Thymus (tissue), 11 donors: ENCODE measurements at regions not wholly inside any gene's neighbourhood (a gene's known extent, or its start where the extent isn't known, plus 50 kb on each side); places are given as distances from the start of the nearest gene placed in this dataset.
"Not testable (repeated sequence)": the region's sequence is repeated elsewhere in the genome, so short reads cannot be mapped to it uniquely, and the experiment has no call there.

Experiments
- DNase-seq, 9 donors: peaks; one replicate each; pipeline ENCODE4 v3.0.0-alpha.2; 2013; ENCODE audit warnings: low spot score in 9 of 9, low read depth in 6 of 9, missing footprints in 1 of 9
- H3K27ac ChIP-seq, 2 donors: one replicate each; pipeline ENCODE4 v1.5.1; 2013; ENCODE audit warnings: control low read depth in 1 of 2, low read depth in 1 of 2, low read length in 1 of 2, mild to moderate bottlenecking in 1 of 2, moderate library complexity in 1 of 2
- H3K27me3 ChIP-seq, 2 donors: one replicate each; pipeline ENCODE4 v1.5.1; 2013; ENCODE audit warnings: low read length in 1 of 2; ENCODE audit not compliant: control insufficient read depth in 2 of 2, insufficient read depth in 1 of 2
- H3K36me3 ChIP-seq, 2 donors: one replicate each; pipeline ENCODE4 v1.5.1; 2013; ENCODE audit warnings: low read length in 1 of 2, mild to moderate bottlenecking in 1 of 2, moderate library complexity in 1 of 2; ENCODE audit not compliant: control insufficient read depth in 2 of 2, insufficient read depth in 2 of 2
- H3K4me1 ChIP-seq, 2 donors: one replicate each; pipeline ENCODE4 v1.5.1; 2013; ENCODE audit warnings: low read length in 2 of 2; ENCODE audit not compliant: control insufficient read depth in 2 of 2, insufficient read depth in 2 of 2
- H3K4me3 ChIP-seq, 2 donors: one replicate each; pipeline ENCODE4 v1.5.1; 2013; ENCODE audit warnings: low read length in 2 of 2, control low read depth in 1 of 2, mild to moderate bottlenecking in 1 of 2
- H3K9me3 ChIP-seq, 2 donors: one replicate each; pipeline ENCODE4 v1.5.1; 2013; ENCODE audit warnings: low read length in 1 of 2, mild to moderate bottlenecking in 1 of 2; ENCODE audit not compliant: control insufficient read depth in 2 of 2, insufficient read depth in 1 of 2
- WGBS: extraction: QIAGEN DNeasy Blood & Tissue Kit; methylation state at CpG from one replicate; pipeline ENCODE4 v1.1.7; 2013; 5-methylcytosine and 5-hydroxymethylcytosine counted together
- donor health status: healthy.

GRCh38 chr12:124223733-124224138 is 71.2 kb upstream of the RFLNA start:
- H3K27ac ChIP-seq, result peak overlapping the region; percentile 57 to 83
- 45% methylated on average over 12 of the region's 12 CpGs for WGBS
- DNase-seq, result peak in 8 of 9 donors; percentile 18 to 82 (median 60)
- H3K36me3 ChIP-seq, H3K4me3 ChIP-seq, H3K27me3 ChIP-seq: not testable (repeated sequence)
- H3K4me1 ChIP-seq, result peaks cover 29 to 60% of the 10 kb centered on the region in 2 donors
- peaks cover 0 to 20% of the 10 kb centered on the region in 2 donors for H3K9me3 ChIP-seq

DNA sequence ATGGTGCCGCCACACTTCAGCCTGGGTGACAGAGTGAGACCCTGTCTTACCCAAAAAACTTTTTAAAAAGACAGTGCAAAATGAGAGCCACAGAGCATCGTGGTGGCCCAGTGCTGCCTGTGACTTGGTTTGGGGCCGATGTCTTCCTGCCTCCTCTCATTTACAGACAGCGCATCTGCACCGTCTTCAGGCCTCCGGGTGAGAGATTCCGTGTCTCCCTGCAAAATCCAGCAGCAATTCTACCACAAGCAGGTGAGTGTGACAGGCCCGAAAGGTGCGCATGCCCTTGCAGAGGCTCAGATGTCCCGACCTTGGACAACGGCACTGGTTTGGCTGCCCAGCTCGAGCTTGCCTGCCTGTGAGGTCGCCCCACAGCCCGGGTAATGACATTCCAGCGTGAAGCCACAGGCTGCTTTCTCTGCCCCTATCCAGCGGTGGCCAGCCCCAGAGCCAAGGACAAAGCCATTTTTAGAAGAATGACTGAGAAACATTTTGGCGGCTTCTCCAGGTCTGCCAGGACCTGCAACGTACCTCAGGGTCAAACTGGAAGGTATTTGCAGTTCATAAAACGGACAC is 70.3 kb upstream of the RFLNA start:
- 88% methylated on average over 19 of the region's 19 CpGs for WGBS
- Histone ChIP-seq H3K4me1 (peaks cover 29 to 57% of the 10 kb centered on the region in 2 donors), H3K27ac (peak overlapping the region in 1 of 2 donors; percentile 83), H3K4me3 (no peak overlapping the region), H3K36me3 (no peaks in the 10 kb centered on the region), H3K9me3 (peaks cover 0 to 20% of the 10 kb centered on the region in 2 donors), H3K27me3 (no peaks in the 10 kb centered on the region)
- no peak for DNase-seq

GRCh38 chr12:124225730-124226129 is 69.2 kb upstream of the RFLNA start:
- no peak for DNase-seq
- H3K9me3 ChIP-seq, result peaks cover 0 to 11% of the 10 kb centered on the region in 2 donors
- no peak overlapping the region for H3K4me3 ChIP-seq
- peaks cover 29 to 53% of the 10 kb centered on the region in 2 donors for H3K4me1 ChIP-seq
- WGBS, result 97% methylated on average over 4 of the region's 4 CpGs
- H3K27me3 ChIP-seq, result no peaks in the 10 kb centered on the region
- H3K36me3 ChIP-seq, result no peaks in the 10 kb centered on the region
- H3K27ac ChIP-seq, result no peak overlapping the region

DNA sequence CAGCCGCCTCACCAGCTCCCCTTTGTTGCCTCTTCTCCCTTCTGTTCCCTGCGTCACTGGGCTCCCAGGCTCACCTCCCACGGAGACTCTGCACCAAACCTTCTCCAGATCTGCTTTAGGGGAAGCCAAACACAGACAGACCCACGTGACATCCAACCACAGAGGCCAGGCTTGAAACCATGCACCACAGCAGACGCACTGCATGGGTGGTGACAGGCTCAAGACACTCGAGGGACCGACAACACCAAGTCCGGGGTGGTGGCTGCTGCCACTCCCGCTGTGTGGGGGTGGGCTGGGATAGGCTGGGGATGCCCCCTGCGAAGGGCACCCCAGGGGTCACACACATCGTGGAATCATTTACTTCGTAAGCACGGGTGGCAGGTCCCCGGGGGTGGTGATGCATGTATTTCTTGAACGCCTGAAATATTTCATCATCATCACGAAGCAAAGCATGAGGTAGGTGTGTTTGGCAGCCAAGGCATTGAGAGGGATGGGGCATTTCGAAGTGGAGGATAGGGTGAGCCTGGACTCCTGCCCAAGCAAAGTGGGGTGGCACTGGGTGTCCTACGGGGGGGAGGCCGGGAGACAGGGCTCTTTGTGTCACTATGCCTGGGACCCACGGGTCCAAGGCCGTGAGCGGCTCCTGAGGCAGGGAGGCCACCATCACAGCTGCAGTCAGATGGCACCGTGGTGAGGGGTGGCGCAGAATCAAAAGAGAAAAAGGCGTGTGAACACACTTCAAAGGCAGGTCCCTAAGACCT is 66.8 kb upstream of the RFLNA start:
- WGBS, result 78% methylated on average over 25 of the region's 25 CpGs
- H3K4me3 ChIP-seq, result no peak overlapping the region
- peak in 2 of 9 donors; percentile 34 to 39 for DNase-seq
- peaks cover 28 to 46% of the 10 kb centered on the region in 2 donors for H3K4me1 ChIP-seq
- no peaks in the 10 kb centered on the region for H3K27me3 ChIP-seq
- peaks cover 0 to 12% of the 10 kb centered on the region in 2 donors for H3K9me3 ChIP-seq
- H3K27ac ChIP-seq, result peak overlapping the region in 1 of 2 donors; percentile 53
- no peaks in the 10 kb centered on the region for H3K36me3 ChIP-seq

DNA sequence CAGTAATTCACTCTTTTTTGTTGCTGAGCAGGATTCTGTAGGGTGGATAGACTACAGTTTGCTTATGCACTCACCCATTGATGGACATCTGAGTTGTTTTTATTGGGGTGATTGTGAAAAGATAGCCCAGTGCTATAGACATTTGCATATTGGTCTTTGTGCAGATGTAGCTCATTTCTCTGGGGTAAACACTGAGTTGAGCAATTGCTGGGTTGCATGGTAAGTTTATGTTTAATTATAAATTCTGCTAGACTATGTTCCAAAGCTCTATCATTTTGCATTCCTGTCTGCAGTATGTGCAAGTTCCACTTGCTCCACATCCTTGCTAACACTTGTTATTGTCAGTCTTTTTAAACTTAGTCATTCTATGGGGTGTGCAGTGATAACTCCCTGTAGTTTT is 65.4 kb upstream of the RFLNA start:
- Histone ChIP-seq H3K4me1 (peaks cover 15 to 32% of the 10 kb centered on the region in 2 donors), H3K9me3 (peaks cover 0 to 12% of the 10 kb centered on the region in 2 donors), H3K36me3 (no peaks in the 10 kb centered on the region), H3K27ac (no peak overlapping the region), H3K4me3 (no peak overlapping the region), H3K27me3 (no peaks in the 10 kb centered on the region)
- no peak for DNase-seq

DNA sequence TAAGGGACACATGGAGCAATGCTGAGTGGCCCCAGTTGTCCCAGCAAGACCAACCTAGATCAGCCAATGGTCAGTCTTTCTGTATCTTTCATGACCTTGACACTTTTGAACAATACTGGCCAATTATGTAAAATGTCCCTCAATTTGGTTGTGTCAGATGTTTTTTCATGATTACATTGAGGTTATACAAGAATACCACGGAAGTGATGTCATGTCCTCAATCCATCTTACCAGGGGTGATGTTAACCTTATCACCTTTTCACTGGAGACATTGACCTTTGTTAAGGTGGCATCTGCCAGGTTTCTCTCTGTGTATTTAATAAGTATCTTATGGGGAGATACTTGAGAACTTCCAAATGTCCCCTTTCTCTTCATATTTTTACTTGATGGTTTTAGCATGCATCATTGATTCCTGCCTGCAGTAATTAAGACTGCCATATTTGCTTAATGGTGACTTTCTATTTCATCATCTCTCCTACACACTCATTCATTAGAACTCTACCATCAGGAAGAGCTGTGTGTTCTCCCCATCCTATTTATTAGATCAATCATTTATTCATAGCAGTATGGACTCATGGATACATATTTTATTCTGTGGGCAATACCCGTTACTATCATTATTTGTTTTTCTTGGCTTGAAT is 64.7 kb upstream of the RFLNA start:
- no peak for DNase-seq
- Histone ChIP-seq H3K9me3 (peaks cover 0 to 12% of the 10 kb centered on the region in 2 donors), H3K4me1 (peaks cover 12 to 25% of the 10 kb centered on the region in 2 donors), H3K4me3 (no peak overlapping the region), H3K27me3 (no peaks in the 10 kb centered on the region), H3K27ac (no peak overlapping the region), H3K36me3 (no peaks in the 10 kb centered on the region)
- 73% methylated on average over 2 of the region's 2 CpGs for WGBS

- no peak for DNase-seq
- Histone ChIP-seq H3K36me3 (no peaks in the 10 kb centered on the region), H3K4me3 (no peak overlapping the region), H3K27me3 (no peaks in the 10 kb centered on the region), H3K4me1 (peaks cover 16 to 20% of the 10 kb centered on the region in 2 donors), H3K9me3 (peaks cover 0 to 12% of the 10 kb centered on the region in 2 donors), H3K27ac (no peak overlapping the region)
- over 99% methylated on average over 3 of the region's 3 CpGs for WGBS
Observed at GRCh38 chr12:124230789-124231188, 64.1 kb upstream of the RFLNA start.

DNA sequence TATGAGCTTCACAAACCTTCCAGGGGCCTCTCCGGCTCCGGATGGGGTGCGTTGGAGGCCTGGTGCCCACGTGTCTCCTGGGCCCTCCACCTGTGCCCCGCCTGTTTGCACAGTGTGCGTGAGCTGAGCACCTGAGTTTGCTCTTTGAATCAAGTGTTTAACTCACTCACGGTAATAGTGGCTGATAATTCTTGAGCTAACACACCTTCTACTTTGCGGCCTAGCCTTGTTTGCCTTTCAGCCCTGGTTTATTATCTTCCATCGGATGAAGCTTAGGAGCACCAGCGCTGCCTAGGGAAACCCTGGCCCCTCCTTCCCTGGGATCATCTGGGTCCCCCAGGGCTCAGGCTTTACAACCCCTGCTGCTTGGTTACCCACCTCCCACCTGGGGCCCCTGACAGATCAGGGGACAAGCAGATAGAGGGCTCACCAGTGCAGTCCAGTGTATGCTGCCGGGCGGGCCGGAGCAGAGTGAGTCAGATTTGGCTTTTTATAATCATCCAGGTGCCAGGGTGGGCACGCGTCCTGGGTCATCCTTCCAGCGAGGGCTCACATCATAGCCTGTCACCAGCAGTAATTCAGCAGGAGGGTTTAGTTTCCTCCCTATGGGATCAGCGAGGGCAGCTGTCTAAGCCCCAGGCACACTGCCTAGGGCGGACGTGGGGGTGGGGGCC is 62.8 kb upstream of the RFLNA start:
- Histone ChIP-seq H3K27me3 (no peaks in the 10 kb centered on the region), H3K9me3 (peaks cover 0 to 12% of the 10 kb centered on the region in 2 donors), H3K4me1 (peaks cover 16 to 20% of the 10 kb centered on the region in 2 donors), H3K4me3 (no peak overlapping the region), H3K27ac (no peak overlapping the region), H3K36me3 (no peaks in the 10 kb centered on the region)
- 90% methylated on average over 19 of the region's 19 CpGs for WGBS
- no peak for DNase-seq

DNA sequence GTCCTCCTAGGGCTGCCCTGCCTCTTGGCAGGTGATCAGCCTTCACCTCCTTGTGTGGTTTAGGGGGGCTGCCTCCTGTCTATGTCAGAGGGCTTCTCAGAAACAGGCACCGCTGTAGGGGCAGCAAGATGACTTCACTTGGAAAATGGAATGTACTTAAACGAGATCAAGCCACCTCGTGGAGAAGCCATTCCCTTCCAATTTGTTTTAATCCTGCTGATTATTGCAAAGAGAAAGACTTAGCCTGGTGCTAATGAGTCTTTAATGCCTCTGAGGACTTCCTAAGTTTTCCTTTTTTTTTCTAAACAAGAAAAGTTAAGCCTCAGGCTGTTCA is 62.3 kb upstream of the RFLNA start:
- Histone ChIP-seq H3K36me3 (no peaks in the 10 kb centered on the region), H3K4me1 (peaks cover 14 to 19% of the 10 kb centered on the region in 2 donors), H3K4me3 (no peak overlapping the region), H3K9me3 (peaks cover 0 to 12% of the 10 kb centered on the region in 2 donors), H3K27me3 (no peaks in the 10 kb centered on the region), H3K27ac (no peak overlapping the region)
- DNase-seq, result no peak
- 61% methylated on average over 3 of the region's 3 CpGs for WGBS
